NCI-H1436 (cell line): ENCODE measurements at regions not wholly inside any gene's neighbourhood (a gene's known extent, or its start where the extent isn't known, plus 50 kb on each side); places are given as distances from the start of the nearest gene placed in this dataset.

Experiments used
- DNase-seq: peaks from one replicate; lab custom pipeline; 2025; lab: John Stamatoyannopoulos, UW

DNA sequence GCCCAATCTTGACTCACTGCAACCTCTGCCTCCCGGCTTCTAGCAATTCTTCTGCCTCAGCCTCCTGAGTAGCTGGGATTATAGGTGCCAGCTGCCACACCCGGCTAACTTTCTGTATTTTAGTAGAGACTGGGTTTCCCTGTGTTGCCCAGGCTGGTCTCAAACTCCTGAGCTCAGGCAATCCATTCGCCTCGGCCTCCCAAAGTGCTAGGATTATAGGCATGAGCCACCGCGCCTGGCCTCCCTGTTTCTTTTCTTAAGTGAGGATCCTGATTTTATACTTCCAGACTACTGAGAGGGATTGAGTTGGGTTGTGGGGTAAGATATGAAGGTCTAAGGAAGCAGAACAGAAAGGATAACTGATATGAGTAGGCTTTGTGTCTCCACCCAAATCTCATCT is 106.8 kb downstream of the CNTN3 start:
- no peak for DNase-seq

DNA sequence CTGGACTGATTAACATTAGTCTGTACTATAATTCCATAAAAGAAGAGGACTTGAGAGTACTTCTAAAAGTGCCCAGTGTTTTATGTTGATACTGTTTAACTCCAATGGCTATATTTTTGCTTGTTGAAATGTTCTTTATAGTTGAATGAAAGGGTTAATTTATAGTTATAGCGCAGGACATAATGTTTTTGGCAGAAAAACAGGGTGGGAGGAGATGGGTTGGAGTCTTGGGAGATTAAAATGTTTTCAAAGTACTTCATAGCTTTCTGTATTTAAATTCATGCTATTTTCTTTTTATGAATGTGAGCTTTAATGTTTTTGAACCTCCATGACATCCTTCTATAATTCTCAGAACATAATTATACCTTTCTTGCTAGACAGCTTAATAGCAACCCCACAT is 108.2 kb downstream of the CNTN3 start:
- DNase-seq = no peak

DNA sequence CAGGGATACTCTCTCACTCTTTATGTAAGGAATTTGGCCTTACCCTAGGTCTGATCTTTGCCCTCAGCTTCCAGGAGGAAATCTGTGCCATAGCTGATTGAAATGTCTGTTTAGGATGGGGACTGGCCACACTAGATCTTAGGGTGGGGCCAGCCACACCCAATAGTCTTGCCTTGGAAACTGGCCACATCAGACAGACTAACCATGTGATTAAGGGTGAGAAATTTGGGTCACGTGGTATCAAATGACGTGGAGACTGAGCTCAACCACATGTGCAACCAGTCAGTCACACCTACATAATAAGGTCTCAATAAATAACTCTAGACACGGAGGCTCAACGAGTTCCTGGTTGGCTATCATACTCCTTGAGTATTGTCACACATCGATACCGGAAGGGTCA is 113.5 kb downstream of the CNTN3 start:
- DNase-seq = no peak

DNA sequence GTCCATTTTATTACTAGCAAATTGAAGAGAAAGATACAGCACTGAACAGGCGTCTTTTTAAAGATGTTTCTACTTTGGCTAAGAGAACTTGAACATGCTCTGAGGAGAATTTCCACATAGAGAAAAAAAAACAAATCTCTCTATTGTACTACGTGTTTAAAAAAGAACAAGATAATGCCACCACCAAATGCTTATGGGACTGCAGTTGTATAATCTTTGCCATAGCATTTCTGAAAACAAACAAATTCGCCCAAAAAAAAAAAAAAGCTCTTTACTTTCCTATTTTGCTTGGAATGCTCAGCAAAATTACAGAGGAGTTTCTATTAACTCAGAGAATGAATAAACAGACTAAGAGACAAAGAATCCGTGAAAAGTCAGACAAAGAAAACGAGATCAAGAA is 114.2 kb downstream of the CNTN3 start:
- DNase-seq = no peak

DNA sequence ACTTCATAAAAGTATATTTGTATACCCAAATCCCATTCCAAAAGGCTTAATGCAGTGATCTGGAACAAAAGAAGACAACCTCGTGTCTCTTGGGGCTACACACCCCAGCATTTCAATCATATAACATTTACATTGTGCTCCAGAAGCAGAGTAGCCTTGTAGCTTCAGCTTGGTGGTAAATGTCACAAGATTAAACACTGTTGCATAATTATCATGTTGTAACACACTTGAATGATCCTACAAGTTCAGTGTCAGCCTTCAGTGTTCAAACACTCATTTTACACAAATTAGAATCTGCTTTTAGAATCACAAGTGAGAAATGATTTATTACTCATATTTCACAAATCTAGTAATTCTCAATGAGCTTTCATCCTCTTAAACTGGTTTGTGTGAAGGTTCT is 122.6 kb downstream of the CNTN3 start:
- DNase-seq = no peak

DNA sequence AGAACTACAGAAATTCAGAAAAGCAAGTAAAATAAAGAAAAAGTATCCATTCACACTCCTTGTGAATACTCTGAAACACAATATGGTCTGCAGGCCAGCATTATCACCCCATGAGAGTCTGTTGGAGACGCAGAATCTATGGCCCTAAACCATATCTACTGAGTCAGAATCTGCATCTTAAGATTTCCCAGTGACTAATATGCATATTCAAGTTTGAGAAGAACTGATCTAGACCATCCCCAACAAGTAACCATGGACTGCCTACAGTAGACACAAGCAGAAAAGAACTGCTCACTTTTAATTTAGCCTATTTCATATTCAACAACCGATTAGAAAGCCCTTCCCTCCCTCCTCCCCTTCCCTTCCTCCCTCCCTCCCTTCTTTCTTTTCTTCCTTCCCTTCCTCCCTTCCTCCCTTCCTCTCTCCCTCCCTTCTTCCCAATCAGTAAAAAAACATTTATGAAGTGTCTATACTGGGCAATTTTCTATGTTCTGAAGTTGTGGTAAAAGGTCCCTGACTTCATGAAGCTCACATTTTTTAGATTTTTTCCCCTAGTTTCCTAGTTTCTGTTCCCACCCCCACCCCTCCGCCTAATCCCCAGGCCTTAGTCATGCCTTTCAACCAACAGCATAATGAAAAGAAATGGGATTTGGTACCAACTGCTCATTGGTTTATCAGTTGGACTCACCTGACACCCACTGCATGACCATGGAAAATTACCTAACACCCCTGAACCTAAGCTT is 125.2 kb downstream of the CNTN3 start:
- no peak for DNase-seq

DNA sequence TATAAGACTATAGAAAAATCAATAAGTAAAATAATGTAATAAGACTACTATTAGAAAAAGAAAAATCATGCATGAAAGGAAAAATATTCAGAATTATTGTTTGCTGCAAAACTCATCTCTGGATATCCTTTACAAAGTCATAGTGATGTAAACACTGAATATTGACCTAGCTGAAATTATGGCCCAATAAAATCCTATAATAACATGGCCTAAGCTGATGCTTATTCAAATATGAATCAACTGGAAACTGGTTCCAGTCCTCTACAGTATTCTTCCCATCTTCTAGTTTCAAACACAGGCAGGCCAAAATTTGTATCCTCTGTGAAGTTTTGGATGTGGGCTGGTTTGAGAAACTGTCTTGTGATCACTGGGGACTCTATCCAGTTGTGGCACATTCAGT is 134.5 kb downstream of the CNTN3 start:
- DNase-seq = no peak

DNA sequence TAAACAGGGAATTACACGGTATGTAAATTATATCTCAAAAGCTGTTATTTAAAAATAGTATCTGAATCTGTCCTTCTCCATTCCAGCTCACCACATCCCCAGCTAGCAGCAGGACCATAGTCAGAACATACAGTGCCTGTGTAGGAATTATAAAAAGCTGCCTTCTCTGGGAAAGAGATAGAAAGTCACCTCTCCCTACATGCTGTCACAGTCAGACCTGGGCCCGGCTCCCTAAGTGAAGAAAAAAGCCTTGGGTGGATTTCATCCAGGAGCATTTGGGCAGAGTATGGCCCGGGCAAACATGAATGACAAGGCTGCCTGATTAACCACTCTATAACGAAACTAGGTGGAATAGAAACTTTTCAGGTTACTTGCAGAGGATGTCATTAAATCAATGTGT is 144.1 kb downstream of the CNTN3 start:
- DNase-seq = no peak

DNA sequence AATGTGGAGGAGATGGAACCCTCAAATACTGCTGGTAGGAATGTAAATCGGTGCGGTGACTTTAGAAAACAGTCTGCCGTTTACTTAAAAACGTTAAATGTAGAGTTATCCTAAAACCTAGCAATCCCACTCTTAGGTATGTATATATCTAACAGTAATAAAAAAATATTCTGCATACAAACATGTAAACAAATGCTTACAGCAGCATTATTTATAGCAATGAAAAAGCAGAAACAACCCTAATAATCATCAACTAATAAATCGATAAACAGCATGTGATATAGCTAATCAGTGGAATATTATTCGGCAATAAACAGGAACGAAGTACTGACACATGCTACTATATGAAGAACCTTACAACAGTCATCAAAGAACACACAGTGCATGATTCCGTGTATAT is 144.7 kb downstream of the CNTN3 start:
- no peak for DNase-seq

DNA sequence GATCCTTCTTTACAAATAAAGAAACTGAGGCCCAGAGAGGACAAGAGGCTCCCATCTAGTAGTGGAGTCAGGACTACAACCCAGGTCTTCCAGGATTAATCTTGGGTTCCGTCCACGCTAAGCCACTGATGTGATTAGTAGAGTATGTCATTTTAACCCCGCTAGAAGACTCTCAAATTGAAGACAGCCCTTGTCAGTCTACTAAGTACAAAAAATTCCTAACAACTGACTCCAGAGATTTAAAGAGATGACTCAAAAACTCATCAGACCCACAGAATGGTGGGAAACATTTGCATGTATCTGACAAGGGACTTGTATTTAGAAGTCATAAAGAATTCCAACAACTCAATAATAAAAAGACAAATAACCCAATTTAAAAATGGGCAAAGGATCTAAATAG is 145.3 kb downstream of the CNTN3 start:
- no peak for DNase-seq

DNA sequence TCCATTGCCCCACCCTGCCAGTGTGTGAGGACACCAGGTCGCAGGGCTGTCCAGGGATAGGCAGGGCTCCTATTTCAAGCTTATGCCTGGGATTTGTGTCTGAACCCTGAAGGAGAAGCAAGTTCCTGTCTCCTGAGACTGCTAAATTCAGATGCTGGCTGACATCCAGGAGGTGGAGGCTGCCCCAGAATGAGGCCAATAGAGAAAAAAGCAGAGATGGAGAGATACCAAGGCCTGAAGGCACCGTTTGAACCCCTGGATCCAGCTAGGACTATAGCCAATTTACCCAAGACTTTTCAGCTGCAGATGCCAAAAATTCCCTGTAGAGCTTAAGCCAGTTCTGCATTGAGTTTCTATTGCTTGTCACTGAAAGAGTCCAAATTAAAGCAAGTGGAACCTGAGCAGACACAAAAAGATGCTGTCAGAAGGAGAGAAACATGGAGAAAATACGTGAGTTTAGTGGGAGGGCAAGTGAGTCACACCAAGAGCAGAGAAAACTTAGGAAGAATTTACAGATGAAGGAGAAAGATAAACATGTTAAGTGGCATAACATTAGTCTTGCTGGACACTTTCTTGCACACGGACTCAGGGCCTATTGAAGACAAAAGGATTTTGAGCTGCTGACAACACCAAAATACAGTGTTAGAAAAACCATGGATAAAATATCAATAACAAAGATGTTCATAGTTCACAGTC is 148.6 kb downstream of the CNTN3 start:
- DNase-seq = no peak

DNA sequence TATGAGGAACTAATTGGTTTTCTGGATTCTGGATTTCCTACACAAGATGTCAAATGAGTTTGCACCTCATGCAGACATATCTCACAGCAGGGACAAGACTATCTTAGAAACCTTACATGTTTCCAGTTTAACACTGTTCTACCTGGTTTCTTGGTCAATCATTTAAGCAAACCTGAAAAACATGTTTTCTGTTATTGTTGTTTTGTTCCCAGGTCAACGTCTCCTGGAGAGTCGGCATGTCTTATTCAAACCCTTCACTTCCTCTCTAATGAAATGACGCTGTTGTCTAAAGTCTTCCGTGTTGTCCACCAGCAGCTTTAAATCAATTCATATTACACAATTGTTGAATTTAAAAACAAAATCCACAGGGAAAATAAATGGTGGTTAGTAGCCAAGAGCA is 150.9 kb downstream of the CNTN3 start:
- DNase-seq = no peak

DNA sequence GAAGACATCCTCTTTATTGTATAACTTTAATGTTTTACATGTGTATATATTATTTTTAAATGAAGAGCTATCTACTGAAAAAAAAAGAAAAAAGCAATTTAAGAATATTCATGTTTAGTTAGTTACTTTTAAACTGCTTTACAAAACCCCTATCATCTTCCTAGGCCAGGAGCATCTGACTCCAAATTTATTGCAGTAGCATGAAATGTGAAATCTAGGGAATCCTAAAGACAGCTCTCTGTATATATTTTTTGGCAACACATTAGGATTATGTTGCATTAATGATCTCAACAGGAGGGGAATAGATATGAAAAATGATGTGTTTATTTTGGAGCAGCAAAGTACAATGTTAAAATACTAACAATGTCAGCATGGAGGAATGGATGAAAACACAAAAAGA is 158.3 kb downstream of the CNTN3 start:
- DNase-seq = no peak

DNA sequence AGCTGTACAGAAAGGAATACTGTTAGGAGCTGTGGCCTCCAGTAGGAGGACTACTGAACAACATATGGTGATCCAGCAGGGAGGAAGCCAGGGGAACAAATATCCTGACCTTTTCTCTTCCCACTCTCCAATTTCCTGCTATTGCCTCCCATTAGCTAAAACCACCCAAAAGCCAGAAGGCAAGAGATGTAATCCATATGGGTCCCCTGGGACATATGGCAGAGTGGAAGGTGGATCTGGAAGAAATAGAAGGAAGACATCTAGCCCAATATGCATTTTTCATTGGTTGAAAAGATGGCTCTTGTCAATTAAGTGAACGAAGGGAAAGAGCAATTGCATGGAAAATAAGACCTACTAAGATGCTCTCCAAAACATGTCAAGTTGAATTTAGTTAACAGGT is 167.2 kb downstream of the CNTN3 start:
- no peak for DNase-seq

DNA sequence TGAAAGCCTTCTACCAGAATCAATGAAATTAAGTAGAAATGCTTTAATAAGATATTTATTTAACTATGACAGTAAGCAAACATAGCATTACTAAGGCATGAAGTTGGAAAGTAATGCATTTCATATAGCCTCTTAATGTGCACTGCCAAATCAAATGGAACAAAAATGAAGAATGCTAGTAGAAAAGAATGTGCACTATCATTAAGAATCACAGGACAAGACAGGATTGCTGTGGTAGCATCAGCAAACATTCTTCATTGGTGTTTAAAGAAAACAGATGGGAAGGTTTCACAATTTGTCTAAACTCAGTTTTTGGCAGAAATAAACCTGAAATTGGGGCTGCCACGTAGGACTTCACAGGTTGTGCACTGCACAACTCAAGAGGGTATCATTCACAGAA is 168.9 kb downstream of the CNTN3 start:
- DNase-seq = no peak

DNA sequence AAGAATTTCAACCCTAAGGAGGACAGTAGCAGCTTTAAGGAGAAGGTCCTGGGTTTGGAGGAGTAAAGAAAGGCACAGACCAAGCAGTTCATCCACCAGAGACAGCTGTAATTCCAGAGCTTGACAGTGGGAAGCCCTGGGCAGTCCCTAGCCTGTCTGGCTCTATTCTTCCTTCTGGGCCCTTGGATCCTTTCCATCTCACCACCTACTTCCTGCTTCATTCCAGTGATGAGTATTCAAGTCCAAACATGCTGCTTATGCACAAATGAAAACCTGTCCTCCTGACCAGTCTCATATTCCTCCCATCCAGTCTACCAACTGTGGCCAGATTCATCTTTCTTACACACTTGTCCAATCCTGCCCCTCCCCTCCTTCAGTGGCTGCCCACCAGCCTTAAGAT is 171.4 kb downstream of the CNTN3 start:
- DNase-seq = no peak

DNA sequence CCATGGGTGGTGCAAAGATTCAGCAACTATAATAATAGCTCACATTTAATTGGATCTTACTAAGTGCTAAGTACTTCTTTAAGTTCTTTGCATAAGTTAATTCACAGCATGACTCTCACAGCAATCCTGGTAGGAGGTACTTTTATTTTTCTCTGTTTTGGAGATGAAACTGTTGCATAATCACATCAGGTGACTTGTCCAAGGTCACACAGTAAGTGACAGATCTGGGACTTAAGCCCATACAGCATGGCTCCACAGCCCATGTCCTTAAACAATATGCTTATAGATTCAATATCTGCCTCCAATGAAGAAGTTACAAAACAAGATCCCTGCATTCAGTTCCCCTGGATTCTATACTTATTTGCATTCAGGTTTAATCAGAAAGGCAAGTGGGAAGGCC is 171.8 kb downstream of the CNTN3 start:
- DNase-seq = no peak

DNA sequence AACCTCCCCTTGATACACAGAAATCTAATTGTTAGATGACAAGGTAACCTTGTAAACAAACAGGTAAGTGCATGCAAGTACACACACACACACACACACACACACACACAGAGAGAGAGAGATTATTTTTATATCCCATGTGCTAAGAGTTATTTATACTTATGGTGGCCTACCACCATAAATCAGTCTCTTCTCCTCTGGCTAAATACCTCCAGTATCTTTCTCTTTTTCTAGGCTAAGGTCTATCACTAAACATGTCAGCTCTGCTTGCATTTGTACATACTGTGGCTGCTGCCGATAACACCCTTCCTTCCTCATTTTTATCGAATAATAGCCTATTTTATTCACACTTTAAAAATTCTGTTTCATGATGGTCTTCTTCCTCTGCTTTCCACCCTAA is 172.4 kb downstream of the CNTN3 start:
- DNase-seq = no peak

DNA sequence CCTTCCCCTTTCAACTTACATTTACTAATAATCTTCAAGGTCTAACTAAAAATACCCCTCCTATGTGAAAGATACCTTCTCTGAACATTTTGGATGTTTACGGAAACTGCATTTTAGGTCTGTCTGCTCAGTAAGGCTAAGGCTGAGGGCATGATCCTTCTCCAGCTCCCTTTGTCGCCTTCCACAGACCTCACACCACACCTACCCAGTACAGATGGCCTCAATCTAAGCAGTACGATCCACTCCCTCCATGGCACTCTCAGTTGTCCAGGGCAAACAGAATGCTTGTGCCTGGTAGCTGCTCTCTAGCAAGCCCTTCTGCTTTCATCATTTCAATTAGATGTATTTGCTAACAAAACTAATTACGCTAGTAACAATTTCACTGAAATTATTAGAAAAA is 178.3 kb downstream of the CNTN3 start:
- no peak for DNase-seq

DNA sequence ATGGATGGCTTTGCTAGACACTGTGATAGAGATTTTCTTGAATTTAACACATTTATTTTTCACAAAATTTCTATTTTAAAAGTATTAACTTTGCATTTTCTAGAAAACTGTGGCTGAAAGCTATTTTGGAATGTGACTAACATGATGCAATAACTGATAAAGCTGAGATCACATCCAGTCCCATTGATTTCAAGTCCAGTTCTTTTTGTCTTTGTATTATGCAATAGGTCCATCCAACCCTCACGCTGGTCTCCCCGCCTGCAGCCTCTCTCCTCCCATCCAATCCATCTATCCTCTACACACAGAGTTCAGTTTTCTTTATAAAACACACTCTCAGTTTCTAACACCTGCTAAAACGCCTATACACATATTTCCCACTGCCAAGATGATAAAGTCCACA is 178.8 kb downstream of the CNTN3 start:
- DNase-seq = no peak

DNA sequence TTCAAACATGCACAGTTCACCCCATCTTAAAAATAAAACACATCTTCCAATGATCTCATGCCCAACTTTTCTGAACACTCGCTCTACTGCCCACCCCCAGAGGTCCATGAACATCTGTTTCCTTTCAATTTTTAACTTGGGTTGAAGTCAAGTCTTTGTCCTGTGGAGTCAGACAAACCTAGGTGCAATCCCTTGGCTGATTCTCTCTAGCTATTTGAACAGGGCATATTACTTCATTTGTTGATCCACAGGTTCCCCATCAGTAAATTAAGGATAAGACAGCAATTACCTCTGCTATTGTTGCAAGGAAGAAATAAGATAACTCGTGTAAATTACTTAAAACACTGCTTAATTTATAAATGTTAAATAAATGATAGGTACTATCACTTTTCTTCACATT is 180.1 kb downstream of the CNTN3 start:
- DNase-seq = no peak

DNA sequence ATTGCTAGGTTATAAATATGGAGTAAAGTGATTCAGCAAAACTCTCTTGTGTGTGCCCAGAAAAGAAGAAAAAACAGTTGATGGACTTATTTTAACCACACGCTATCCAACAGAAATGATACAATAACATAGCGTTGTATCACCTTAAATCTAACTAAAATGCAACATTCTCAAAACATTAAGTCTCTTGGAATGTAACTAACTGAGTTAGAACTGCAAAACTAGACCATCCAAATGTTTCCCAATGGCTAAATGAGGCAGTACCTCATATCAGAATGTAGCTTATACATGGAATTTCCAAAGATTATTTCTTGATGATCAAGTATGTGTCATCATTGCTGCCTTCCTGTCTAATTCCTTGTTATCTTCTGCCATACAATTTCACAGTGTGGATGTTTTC is 187.9 kb downstream of the CNTN3 start:
- no peak for DNase-seq

DNA sequence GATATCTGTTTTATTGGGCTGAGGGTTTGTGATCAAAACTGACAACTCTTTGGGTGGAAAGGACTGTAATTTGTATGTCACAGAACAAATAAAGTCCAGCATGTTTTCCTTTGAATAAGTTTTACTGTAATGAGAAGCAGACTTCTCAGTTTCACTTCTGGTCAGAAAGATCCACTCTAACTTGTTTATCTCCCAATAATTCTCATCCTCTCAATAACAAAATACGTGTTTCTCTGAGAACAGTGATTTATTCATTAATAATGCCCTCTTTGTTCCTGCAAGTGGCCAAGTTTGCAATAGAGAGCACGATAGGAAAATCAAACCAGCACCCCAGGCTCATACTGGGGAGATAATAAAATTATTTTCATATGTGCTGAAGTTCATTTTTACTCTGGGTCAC is 190.6 kb downstream of the CNTN3 start:
- DNase-seq = no peak

DNA sequence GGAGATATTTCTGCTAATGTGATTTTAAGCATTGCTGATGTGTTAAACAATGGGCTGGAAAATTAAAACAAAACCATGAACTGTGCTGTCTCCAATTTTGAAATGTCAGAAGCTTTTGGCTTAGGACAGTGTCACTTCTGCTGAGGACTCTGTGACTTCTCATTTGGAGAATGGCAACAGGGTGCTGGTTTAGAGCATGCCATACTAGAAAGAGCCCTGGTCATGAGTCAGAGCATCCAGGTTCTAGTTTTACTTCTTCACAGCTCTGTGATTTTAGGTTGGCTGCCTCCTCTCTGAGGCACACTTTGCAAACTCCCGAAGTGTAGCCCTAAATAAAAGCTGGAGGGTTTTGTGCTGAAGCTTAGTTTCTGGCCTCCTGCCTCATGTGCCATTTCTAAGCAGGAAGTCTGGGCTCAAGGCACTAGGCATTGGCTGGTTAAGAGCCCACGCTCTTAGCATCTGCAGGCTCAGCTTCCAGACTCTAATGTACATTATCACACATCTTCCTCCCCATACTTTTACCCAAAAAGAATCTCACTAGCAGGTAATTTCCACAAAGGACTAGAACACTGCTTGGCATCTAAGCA is 193.8 kb downstream of the CNTN3 start:
- no peak for DNase-seq
